ENCODE measurements at regions not wholly inside any gene's neighbourhood (a gene's known extent, or its start where the extent isn't known, plus 50 kb on each side); places are given as distances from the start of the nearest gene placed in this dataset.

- H3K27me3 ChIP-seq (ENCODE audit: insufficient read depth, low read depth), result no peaks in the 10 kb centered on the region
- H3K4me2 ChIP-seq, result no peak overlapping the region
- H3K79me2 ChIP-seq (ENCODE audit: insufficient read depth, low read depth), result no peaks in the 10 kb centered on the region
- no peak overlapping the region for H2AFZ ChIP-seq (ENCODE audit: low read depth)
- no peaks in the 10 kb centered on the region for H3K4me1 ChIP-seq (ENCODE audit: low read depth, poor library complexity, severe bottlenecking)
- no peaks in the 10 kb centered on the region for H3K36me3 ChIP-seq (ENCODE audit: insufficient read depth)
- H4K20me1 ChIP-seq (ENCODE audit: insufficient read depth), result no peaks in the 10 kb centered on the region
- H3K4me3 ChIP-seq (IDR thresholded peaks at IDR 0.05; ENCODE audit: insufficient read depth, low read depth, low read length), result no peak overlapping the region
- no peak for TF ChIP-seq CTCF (conservative IDR thresholded peaks at IDR 0.05; ENCODE audit: low read depth, low read length)
- H3K27ac ChIP-seq, result no peak overlapping the region
- no peak overlapping the region for H3K9ac ChIP-seq
These were observed 539.7 kb downstream of the ACTL7B start for GRCh38 chr9:108316066-108316465.

GRCh38 chr9:108311745-108312144 lies 544.0 kb downstream of the ACTL7B start:
- H3K79me2 ChIP-seq (ENCODE audit: insufficient read depth, low read depth), result no peaks in the 10 kb centered on the region
- no peak overlapping the region for H3K4me3 ChIP-seq (IDR thresholded peaks at IDR 0.05; ENCODE audit: insufficient read depth, low read depth, low read length)
- no peaks in the 10 kb centered on the region for H3K4me1 ChIP-seq (ENCODE audit: low read depth, poor library complexity, severe bottlenecking)
- no peaks in the 10 kb centered on the region for H3K27me3 ChIP-seq (ENCODE audit: insufficient read depth, low read depth)
- no peak overlapping the region for H3K9ac ChIP-seq
- no peaks in the 10 kb centered on the region for H3K36me3 ChIP-seq (ENCODE audit: insufficient read depth)
- H4K20me1 ChIP-seq (ENCODE audit: insufficient read depth), result no peaks in the 10 kb centered on the region
- no peak overlapping the region for H3K4me2 ChIP-seq
- TF ChIP-seq CTCF (conservative IDR thresholded peaks at IDR 0.05; ENCODE audit: low read depth, low read length), result no peak
- no peak overlapping the region for H3K27ac ChIP-seq
- H2AFZ ChIP-seq (ENCODE audit: low read depth), result no peak overlapping the region

- no peaks in the 10 kb centered on the region for H4K20me1 ChIP-seq (ENCODE audit: insufficient read depth)
- no peak overlapping the region for H3K4me3 ChIP-seq (IDR thresholded peaks at IDR 0.05; ENCODE audit: insufficient read depth, low read depth, low read length)
- H3K9ac ChIP-seq, result no peak overlapping the region
- no peaks in the 10 kb centered on the region for H3K36me3 ChIP-seq (ENCODE audit: insufficient read depth)
- H2AFZ ChIP-seq (ENCODE audit: low read depth), result no peak overlapping the region
- no peaks in the 10 kb centered on the region for H3K4me1 ChIP-seq (ENCODE audit: low read depth, poor library complexity, severe bottlenecking)
- H3K27ac ChIP-seq, result no peak overlapping the region
- H3K79me2 ChIP-seq (ENCODE audit: insufficient read depth, low read depth), result no peaks in the 10 kb centered on the region
- no peak overlapping the region for H3K4me2 ChIP-seq
- no peak for TF ChIP-seq CTCF (conservative IDR thresholded peaks at IDR 0.05; ENCODE audit: low read depth, low read length)
- no peaks in the 10 kb centered on the region for H3K27me3 ChIP-seq (ENCODE audit: insufficient read depth, low read depth)
These were observed 545.6 kb downstream of the ACTL7B start for GRCh38 chr9:108310202-108310601.

GRCh38 chr9:108300306-108301287 lies 555.2 kb downstream of the ACTL7B start:
- H2AFZ ChIP-seq (ENCODE audit: low read depth), result no peak overlapping the region
- no peaks in the 10 kb centered on the region for H4K20me1 ChIP-seq (ENCODE audit: insufficient read depth)
- H3K9ac ChIP-seq, result no peak overlapping the region
- no peak for TF ChIP-seq CTCF (conservative IDR thresholded peaks at IDR 0.05; ENCODE audit: low read depth, low read length)
- no peak overlapping the region for H3K27ac ChIP-seq
- H3K4me3 ChIP-seq (IDR thresholded peaks at IDR 0.05; ENCODE audit: insufficient read depth, low read depth, low read length), result no peak overlapping the region
- no peaks in the 10 kb centered on the region for H3K79me2 ChIP-seq (ENCODE audit: insufficient read depth, low read depth)
- H3K36me3 ChIP-seq (ENCODE audit: insufficient read depth), result no peaks in the 10 kb centered on the region
- H3K4me2 ChIP-seq, result no peak overlapping the region
- H3K27me3 ChIP-seq (ENCODE audit: insufficient read depth, low read depth), result no peaks in the 10 kb centered on the region
- H3K4me1 ChIP-seq (ENCODE audit: low read depth, poor library complexity, severe bottlenecking), result no peaks in the 10 kb centered on the region

Data from KMS-11 (cell line).